ENCODE measurements at regions not wholly inside any gene's neighbourhood (a gene's known extent, or its start where the extent isn't known, plus 50 kb on each side); places are given as distances from the start of the nearest gene placed in this dataset.

DNA sequence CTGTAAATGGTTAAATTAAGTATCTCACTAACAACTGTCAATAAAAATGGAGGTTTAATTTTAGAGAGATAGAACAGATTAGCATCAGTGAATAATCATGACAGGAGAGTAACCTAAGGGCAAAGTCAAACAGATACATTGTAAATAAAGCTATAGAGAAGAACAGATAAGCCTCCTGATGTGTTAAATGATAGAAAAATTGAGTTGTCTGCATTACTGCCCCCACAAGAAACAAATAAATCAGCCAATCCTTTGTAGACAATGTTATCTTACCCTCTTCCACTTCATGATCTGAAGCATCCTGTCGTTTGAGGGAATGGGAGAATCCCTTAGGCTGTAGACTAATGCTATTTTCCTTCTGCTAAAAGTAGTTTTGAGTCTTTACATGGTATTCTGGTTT lies 147.8 kb downstream of the PCDH18 start:
- no peak overlapping the region for H3K4me3 ChIP-seq (ENCODE audit: low read length)
- no peak for TF ChIP-seq CTCF (conservative IDR thresholded peaks at IDR 0.05; ENCODE audit: low read depth, low read length)
- no peak for DNase-seq (ENCODE audit: low read depth)

- no peak for TF ChIP-seq CTCF (conservative IDR thresholded peaks at IDR 0.05; ENCODE audit: low read depth, low read length)
- no peak for DNase-seq (ENCODE audit: low read depth)
- no peak overlapping the region for H3K4me3 ChIP-seq (ENCODE audit: low read length)
These were observed 153.5 kb downstream of the PCDH18 start for GRCh38 chr4:137378821-137379220.

- TF ChIP-seq CTCF (conservative IDR thresholded peaks at IDR 0.05; ENCODE audit: low read depth, low read length): no peak
- no peak overlapping the region for H3K4me3 ChIP-seq (ENCODE audit: low read length)
- no peak for DNase-seq (ENCODE audit: low read depth)
These were observed 153.9 kb downstream of the PCDH18 start for GRCh38 chr4:137378393-137378792.

- no peak for TF ChIP-seq CTCF (conservative IDR thresholded peaks at IDR 0.05; ENCODE audit: low read depth, low read length)
- H3K4me3 ChIP-seq (ENCODE audit: low read length): no peak overlapping the region
- no peak for DNase-seq (ENCODE audit: low read depth)
These were observed 156.0 kb downstream of the PCDH18 start for GRCh38 chr4:137376312-137376711.

DNA sequence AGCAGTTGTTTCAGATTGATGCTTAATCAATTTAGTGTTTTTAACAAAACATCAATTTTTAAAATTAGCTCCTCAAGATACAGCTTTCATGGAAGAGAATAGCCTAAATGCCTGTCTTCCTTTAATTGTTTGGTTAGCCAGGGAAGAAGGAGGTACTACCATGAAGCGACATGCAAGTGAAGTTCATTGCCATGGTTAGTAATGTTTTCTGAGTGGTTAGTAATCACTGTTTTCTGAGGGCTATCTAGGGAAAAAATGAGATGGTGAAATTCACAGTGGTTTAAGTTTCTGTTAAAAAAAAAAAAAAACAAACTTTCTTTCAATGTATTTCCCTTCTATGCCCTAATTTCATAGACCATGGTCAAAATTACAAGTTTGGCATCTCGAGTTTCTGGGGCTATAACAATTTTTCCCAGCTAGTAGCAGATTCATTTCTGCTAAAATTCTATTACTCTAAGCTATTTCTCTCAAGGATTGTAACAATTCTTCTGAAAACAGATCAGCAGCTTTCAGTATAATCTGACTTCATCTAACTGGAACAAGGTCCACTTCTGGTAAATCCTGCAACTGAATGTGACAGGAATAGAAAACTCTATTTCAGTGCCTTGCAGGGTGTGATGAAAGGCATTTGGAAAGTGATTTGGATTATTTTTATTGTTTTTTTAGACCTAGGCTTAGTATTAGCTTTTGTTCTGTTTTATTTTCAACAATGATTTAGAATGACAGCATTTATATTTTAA lies 157.0 kb downstream of the PCDH18 start:
- no peak for DNase-seq (ENCODE audit: low read depth)
- no peak overlapping the region for H3K4me3 ChIP-seq (ENCODE audit: low read length)
- TF ChIP-seq CTCF (conservative IDR thresholded peaks at IDR 0.05; ENCODE audit: low read depth, low read length): no peak

- H3K4me3 ChIP-seq (ENCODE audit: low read length): no peak overlapping the region
- DNase-seq (ENCODE audit: low read depth): no peak
- no peak for TF ChIP-seq CTCF (conservative IDR thresholded peaks at IDR 0.05; ENCODE audit: low read depth, low read length)
These were observed 161.6 kb downstream of the PCDH18 start for GRCh38 chr4:137370679-137371078.

- peak; percentile 72 for DNase-seq (ENCODE audit: low read depth)
- no peak for TF ChIP-seq CTCF (conservative IDR thresholded peaks at IDR 0.05; ENCODE audit: low read depth, low read length)
- no peak overlapping the region for H3K4me3 ChIP-seq (ENCODE audit: low read length)
These were observed 162.1 kb downstream of the PCDH18 start for GRCh38 chr4:137370206-137370633.
